GM23338 (cell line): ENCODE measurements at regions not wholly inside any gene's neighbourhood (a gene's known extent, or its start where the extent isn't known, plus 50 kb on each side); places are given as distances from the start of the nearest gene placed in this dataset.

ENCODE experiments used
- ATAC-seq: fragments of 200-7000 bp; cut with Tn5 transposase; 3 replicates; pipeline ENCODE4 v1.9.1; 2020
- DNase-seq: peaks from one replicate; pipeline ENCODE4 v3.0.0-alpha.2; 2015; ENCODE audit warnings: low spot score
- H2AFZ ChIP-seq: fragments of 200-600 bp; sonication (generic); 2 replicates; pipeline ENCODE4 v1.8.0; 2016; ENCODE audit warnings: antibody characterized with exemption, mild to moderate bottlenecking, moderate library complexity
- H3F3A ChIP-seq: fragments of 200-600 bp; sonication (generic); replicated peaks from 2 replicates; pipeline ENCODE4 v1.8.0; 2017; ENCODE audit warnings: antibody characterized with exemption, mixed run types, low read depth
- H3K27ac ChIP-seq: fragments of 200-600 bp; sonication (generic); 2 replicates; pipeline ENCODE4 v1.6.1; 2016; ENCODE audit warnings: low read depth
- H3K27me3 ChIP-seq: fragments of 200-600 bp; sonication (generic); 2 replicates; pipeline ENCODE4 v1.8.0; 2016; ENCODE audit warnings: mild to moderate bottlenecking, mixed run types, moderate library complexity; ENCODE audit not compliant: insufficient read depth
- H3K36me3 ChIP-seq: fragments of 200-600 bp; sonication (generic); 2 replicates; pipeline ENCODE4 v1.8.0; 2016; ENCODE audit warnings: mild to moderate bottlenecking; ENCODE audit not compliant: insufficient read depth
- H3K4me1 ChIP-seq: fragments of 200-600 bp; sonication (generic); 2 replicates; pipeline ENCODE4 v1.8.0; 2016; ENCODE audit warnings: mild to moderate bottlenecking, moderate library complexity; ENCODE audit not compliant: insufficient read depth
- H3K4me2 ChIP-seq: fragments of 200-600 bp; sonication (generic); 2 replicates; pipeline ENCODE4 v1.7.1; 2017; ENCODE audit warnings: mixed run types
- H3K4me3 ChIP-seq: fragments of 200-600 bp; sonication (generic); 2 replicates; pipeline ENCODE4 v1.6.1; 2016; ENCODE audit warnings: mixed run types
- H3K79me2 ChIP-seq: fragments of 200-600 bp; sonication (generic); replicated peaks from 2 replicates; pipeline ENCODE4 v1.8.0; 2017; ENCODE audit warnings: mild to moderate bottlenecking; ENCODE audit not compliant: insufficient read depth
- H3K9me2 ChIP-seq: fragments of 200-600 bp; sonication (generic); 2 replicates; pipeline ENCODE4 v1.8.0; 2017; ENCODE audit not compliant: insufficient read depth
- H4K20me1 ChIP-seq: fragments of 200-600 bp; sonication (generic); replicated peaks from 2 replicates; pipeline ENCODE4 v1.8.0; 2017; ENCODE audit warnings: mild to moderate bottlenecking; ENCODE audit not compliant: insufficient read depth
- H3K27ac Mint-ChIP-seq: 2 replicates; pipeline ENCODE4 v1.8.0; 2020; ENCODE audit warnings: inconsistent platforms, mild to moderate bottlenecking, moderate library complexity, mixed read lengths
- H3K27me3 Mint-ChIP-seq: 3 replicates; pipeline ENCODE4 v1.8.0; 2022; ENCODE audit warnings: low read depth, mild to moderate bottlenecking, moderate library complexity, mixed read lengths, inconsistent platforms; ENCODE audit not compliant: insufficient read depth, poor library complexity
- H3K36me3 Mint-ChIP-seq: 3 replicates; pipeline ENCODE4 v1.8.0; 2021; ENCODE audit warnings: low read depth, mild to moderate bottlenecking, inconsistent platforms, moderate library complexity, mixed read lengths
- H3K4me1 Mint-ChIP-seq: 3 replicates; pipeline ENCODE4 v1.8.0; 2020; ENCODE audit warnings: mild to moderate bottlenecking, inconsistent platforms, mixed read lengths
- H3K4me3 Mint-ChIP-seq: 3 replicates; pipeline ENCODE4 v1.8.0; 2021; ENCODE audit warnings: moderate library complexity, mild to moderate bottlenecking, inconsistent platforms, mixed read lengths
- H3K9me3 Mint-ChIP-seq: 3 replicates; pipeline ENCODE4 v1.8.0; 2020; ENCODE audit warnings: moderate library complexity, mild to moderate bottlenecking, inconsistent platforms, mixed read lengths
- CREB1 ChIP-seq: fragments of 250-450 bp; sonication (Bioruptor Pico); IDR thresholded peaks from 2 replicates; pipeline ENCODE4 v1.5.0; 2020; ENCODE audit warnings: low read depth, mild to moderate bottlenecking, moderate library complexity
- EZH2 ChIP-seq: fragments of 200-600 bp; sonication (generic); IDR thresholded peaks from one replicate; pipeline ENCODE4 v1.8.0; 2017; ENCODE audit warnings: antibody characterized with exemption, mild to moderate bottlenecking, low read depth; ENCODE audit not compliant: unreplicated experiment
- EZH2phosphoT487 ChIP-seq: fragments of 200-600 bp; sonication (generic); IDR thresholded peaks from one replicate; pipeline ENCODE4 v1.8.1; 2018; ENCODE audit warnings: antibody characterized with exemption; ENCODE audit not compliant: unreplicated experiment
- JUNB ChIP-seq: IDR thresholded peaks from one replicate; pipeline ENCODE4 v1.6.1; 2016; ENCODE audit warnings: antibody characterized with exemption; ENCODE audit not compliant: unreplicated experiment
- NANOG ChIP-seq: IDR thresholded peaks from 2 replicates; pipeline ENCODE4 v1.6.1; 2016; ENCODE audit warnings: antibody characterized with exemption, borderline replicate concordance
- POLR2AphosphoS5 ChIP-seq: IDR thresholded peaks from 2 replicates; pipeline ENCODE4 v1.6.1; 2016; ENCODE audit warnings: antibody characterized with exemption, low read depth
- STAT1 ChIP-seq: IDR thresholded peaks from one replicate; pipeline ENCODE4 v1.6.1; 2016; ENCODE audit warnings: antibody characterized with exemption; ENCODE audit not compliant: unreplicated experiment
- ZNF331 ChIP-seq: fragments of 250-450 bp; sonication (Bioruptor Pico); IDR thresholded peaks from 2 replicates; pipeline ENCODE4 v1.5.0; 2020; ENCODE audit warnings: low read depth, mild to moderate bottlenecking, moderate library complexity
- TF ChIP-seq, protein P1 (sequence below): fragments of 250-450 bp; sonication (Bioruptor Pico); IDR thresholded peaks from 2 replicates; pipeline ENCODE4 v1.5.0; 2020; ENCODE audit warnings: mild to moderate bottlenecking, moderate library complexity
- TF ChIP-seq, protein P2 (sequence below): IDR thresholded peaks from 2 replicates; pipeline ENCODE4 v1.6.1; 2016; ENCODE audit warnings: antibody characterized with exemption
- TF ChIP-seq, protein P3 (sequence below): IDR thresholded peaks from one replicate; pipeline ENCODE4 v1.6.1; 2018; ENCODE audit warnings: antibody characterized with exemption; ENCODE audit not compliant: unreplicated experiment

DNA sequence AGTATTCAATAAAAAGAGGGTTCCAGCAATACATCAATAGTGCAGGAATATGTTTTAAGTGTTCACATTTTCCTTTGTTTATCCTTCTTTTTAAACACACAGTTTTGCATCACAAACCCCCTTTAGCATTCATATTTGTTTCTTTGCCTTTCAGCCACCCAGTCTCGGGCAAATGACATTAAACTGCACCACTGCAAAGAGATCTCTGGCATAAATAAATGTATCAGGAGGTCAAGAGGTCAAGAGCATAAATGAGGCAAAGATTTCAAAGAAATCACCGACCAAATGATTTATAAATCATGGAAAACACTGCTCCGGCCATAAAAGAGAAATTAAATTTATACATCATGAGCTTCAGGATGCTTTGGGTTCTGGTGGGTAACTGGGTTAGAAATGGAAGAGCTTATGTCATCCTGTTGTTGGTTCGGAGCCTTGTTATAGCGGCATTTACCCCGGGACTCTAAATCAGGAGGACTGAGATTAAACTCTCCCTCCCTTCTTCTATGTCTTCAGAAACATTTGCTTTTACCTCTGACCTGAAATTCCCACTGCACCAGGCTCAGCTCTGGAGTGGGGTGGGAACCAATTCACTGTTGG, 449.6 kb upstream of the CLINT1 start:
- Histone ChIP-seq H3K27me3 (no peaks in the 10 kb centered on the region), H3K9me2 (peaks cover 3% of the 10 kb centered on the region; the same call in 1 of the 2 replicates), H2AFZ (no peak overlapping the region), H3F3A (no peaks in the 10 kb centered on the region), H4K20me1 (no peaks in the 10 kb centered on the region), H3K4me2 (no peak overlapping the region), H3K27ac (no peak overlapping the region), H3K79me2 (no peaks in the 10 kb centered on the region), H3K4me3 (no peak overlapping the region), H3K4me1 (peaks cover 4% of the 10 kb centered on the region), H3K36me3 (no peaks in the 10 kb centered on the region)
- Mint-ChIP-seq H3K27me3 (peaks cover 7% of the 10 kb centered on the region), H3K9me3 (no peaks in the 10 kb centered on the region), H3K4me1 (peaks cover 26% of the 10 kb centered on the region), H3K4me3 (no peak overlapping the region), H3K36me3 (no peaks in the 10 kb centered on the region), H3K27ac (no peak overlapping the region)
- TF ChIP-seq JUNB (no peak), ZNF331 (no peak)
- ATAC-seq: no peak
- no peak for DNase-seq

GRCh38 chr5:158305861-158306260, 446.9 kb upstream of the CLINT1 start:
- Histone ChIP-seq H3K27ac (no peak overlapping the region), H3K79me2 (no peaks in the 10 kb centered on the region), H3K4me3 (no peak overlapping the region), H3K27me3 (no peaks in the 10 kb centered on the region), H3K36me3 (no peaks in the 10 kb centered on the region), H2AFZ (no peak overlapping the region), H3F3A (no peaks in the 10 kb centered on the region), H3K9me2 (peaks cover 3% of the 10 kb centered on the region; the same call in 1 of the 2 replicates), H4K20me1 (no peaks in the 10 kb centered on the region), H3K4me2 (no peak overlapping the region), H3K4me1 (no peaks in the 10 kb centered on the region)
- Mint-ChIP-seq H3K9me3 (no peaks in the 10 kb centered on the region), H3K27me3 (no peaks in the 10 kb centered on the region), H3K36me3 (no peaks in the 10 kb centered on the region), H3K27ac (no peak overlapping the region), H3K4me1 (peaks cover 12% of the 10 kb centered on the region), H3K4me3 (no peak overlapping the region)
- DNase-seq (no peak), ATAC-seq (no peak)
- TF ChIP-seq STAT1: no peak
- no peak for TF ChIP-seq EZH2
- TF ChIP-seq NANOG: no peak
- no peak for TF ChIP-seq JUNB
- TF ChIP-seq, protein P1, sequence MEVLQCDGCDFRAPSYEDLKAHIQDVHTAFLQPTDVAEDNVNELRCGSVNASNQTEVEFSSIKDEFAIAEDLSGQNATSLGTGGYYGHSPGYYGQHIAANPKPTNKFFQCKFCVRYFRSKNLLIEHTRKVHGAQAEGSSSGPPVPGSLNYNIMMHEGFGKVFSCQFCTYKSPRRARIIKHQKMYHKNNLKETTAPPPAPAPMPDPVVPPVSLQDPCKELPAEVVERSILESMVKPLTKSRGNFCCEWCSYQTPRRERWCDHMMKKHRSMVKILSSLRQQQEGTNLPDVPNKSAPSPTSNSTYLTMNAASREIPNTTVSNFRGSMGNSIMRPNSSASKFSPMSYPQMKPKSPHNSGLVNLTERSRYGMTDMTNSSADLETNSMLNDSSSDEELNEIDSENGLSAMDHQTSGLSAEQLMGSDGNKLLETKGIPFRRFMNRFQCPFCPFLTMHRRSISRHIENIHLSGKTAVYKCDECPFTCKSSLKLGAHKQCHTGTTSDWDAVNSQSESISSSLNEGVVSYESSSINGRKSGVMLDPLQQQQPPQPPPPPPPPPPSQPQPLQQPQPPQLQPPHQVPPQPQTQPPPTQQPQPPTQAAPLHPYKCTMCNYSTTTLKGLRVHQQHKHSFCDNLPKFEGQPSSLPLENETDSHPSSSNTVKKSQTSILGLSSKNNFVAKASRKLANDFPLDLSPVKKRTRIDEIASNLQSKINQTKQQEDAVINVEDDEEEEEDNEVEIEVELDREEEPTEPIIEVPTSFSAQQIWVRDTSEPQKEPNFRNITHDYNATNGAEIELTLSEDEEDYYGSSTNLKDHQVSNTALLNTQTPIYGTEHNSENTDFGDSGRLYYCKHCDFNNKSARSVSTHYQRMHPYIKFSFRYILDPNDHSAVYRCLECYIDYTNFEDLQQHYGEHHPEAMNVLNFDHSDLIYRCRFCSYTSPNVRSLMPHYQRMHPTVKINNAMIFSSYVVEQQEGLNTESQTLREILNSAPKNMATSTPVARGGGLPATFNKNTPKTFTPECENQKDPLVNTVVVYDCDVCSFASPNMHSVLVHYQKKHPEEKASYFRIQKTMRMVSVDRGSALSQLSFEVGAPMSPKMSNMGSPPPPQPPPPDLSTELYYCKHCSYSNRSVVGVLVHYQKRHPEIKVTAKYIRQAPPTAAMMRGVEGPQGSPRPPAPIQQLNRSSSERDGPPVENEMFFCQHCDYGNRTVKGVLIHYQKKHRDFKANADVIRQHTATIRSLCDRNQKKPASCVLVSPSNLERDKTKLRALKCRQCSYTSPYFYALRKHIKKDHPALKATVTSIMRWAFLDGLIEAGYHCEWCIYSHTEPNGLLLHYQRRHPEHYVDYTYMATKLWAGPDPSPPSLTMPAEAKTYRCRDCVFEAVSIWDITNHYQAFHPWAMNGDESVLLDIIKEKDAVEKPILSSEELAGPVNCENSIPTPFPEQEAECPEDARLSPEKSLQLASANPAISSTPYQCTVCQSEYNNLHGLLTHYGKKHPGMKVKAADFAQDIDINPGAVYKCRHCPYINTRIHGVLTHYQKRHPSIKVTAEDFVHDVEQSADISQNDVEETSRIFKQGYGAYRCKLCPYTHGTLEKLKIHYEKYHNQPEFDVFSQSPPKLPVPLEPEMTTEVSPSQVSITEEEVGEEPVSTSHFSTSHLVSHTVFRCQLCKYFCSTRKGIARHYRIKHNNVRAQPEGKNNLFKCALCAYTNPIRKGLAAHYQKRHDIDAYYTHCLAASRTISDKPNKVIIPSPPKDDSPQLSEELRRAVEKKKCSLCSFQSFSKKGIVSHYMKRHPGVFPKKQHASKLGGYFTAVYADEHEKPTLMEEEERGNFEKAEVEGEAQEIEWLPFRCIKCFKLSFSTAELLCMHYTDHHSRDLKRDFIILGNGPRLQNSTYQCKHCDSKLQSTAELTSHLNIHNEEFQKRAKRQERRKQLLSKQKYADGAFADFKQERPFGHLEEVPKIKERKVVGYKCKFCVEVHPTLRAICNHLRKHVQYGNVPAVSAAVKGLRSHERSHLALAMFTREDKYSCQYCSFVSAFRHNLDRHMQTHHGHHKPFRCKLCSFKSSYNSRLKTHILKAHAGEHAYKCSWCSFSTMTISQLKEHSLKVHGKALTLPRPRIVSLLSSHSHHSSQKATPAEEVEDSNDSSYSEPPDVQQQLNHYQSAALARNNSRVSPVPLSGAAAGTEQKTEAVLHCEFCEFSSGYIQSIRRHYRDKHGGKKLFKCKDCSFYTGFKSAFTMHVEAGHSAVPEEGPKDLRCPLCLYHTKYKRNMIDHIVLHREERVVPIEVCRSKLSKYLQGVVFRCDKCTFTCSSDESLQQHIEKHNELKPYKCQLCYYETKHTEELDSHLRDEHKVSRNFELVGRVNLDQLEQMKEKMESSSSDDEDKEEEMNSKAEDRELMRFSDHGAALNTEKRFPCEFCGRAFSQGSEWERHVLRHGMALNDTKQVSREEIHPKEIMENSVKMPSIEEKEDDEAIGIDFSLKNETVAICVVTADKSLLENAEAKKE (CRISPR knock-in tag): no peak
- TF ChIP-seq, protein P2, sequence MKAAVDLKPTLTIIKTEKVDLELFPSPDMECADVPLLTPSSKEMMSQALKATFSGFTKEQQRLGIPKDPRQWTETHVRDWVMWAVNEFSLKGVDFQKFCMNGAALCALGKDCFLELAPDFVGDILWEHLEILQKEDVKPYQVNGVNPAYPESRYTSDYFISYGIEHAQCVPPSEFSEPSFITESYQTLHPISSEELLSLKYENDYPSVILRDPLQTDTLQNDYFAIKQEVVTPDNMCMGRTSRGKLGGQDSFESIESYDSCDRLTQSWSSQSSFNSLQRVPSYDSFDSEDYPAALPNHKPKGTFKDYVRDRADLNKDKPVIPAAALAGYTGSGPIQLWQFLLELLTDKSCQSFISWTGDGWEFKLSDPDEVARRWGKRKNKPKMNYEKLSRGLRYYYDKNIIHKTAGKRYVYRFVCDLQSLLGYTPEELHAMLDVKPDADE: no peak
- TF ChIP-seq POLR2AphosphoS5: no peak
- TF ChIP-seq ZNF331: no peak
- TF ChIP-seq, protein P3, sequence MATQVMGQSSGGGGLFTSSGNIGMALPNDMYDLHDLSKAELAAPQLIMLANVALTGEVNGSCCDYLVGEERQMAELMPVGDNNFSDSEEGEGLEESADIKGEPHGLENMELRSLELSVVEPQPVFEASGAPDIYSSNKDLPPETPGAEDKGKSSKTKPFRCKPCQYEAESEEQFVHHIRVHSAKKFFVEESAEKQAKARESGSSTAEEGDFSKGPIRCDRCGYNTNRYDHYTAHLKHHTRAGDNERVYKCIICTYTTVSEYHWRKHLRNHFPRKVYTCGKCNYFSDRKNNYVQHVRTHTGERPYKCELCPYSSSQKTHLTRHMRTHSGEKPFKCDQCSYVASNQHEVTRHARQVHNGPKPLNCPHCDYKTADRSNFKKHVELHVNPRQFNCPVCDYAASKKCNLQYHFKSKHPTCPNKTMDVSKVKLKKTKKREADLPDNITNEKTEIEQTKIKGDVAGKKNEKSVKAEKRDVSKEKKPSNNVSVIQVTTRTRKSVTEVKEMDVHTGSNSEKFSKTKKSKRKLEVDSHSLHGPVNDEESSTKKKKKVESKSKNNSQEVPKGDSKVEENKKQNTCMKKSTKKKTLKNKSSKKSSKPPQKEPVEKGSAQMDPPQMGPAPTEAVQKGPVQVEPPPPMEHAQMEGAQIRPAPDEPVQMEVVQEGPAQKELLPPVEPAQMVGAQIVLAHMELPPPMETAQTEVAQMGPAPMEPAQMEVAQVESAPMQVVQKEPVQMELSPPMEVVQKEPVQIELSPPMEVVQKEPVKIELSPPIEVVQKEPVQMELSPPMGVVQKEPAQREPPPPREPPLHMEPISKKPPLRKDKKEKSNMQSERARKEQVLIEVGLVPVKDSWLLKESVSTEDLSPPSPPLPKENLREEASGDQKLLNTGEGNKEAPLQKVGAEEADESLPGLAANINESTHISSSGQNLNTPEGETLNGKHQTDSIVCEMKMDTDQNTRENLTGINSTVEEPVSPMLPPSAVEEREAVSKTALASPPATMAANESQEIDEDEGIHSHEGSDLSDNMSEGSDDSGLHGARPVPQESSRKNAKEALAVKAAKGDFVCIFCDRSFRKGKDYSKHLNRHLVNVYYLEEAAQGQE: no peak
- TF ChIP-seq CREB1 (CRISPR knock-in tag): no peak
- no peak for TF ChIP-seq EZH2phosphoT487
